Neural progenitor cell (in vitro differentiated cells): ENCODE measurements at regions not wholly inside any gene's neighbourhood (a gene's known extent, or its start where the extent isn't known, plus 50 kb on each side); places are given as distances from the start of the nearest gene placed in this dataset.

Experiments
- EZH2phosphoT487 ChIP-seq: fragments of 200-600 bp; sonication (generic); IDR thresholded peaks from 2 replicates; pipeline ENCODE4 v1.6.1; 2017; ENCODE audit warnings: antibody characterized with exemption
- TF ChIP-seq, protein P1 (sequence below): fragments of 200-600 bp; sonication (generic); IDR thresholded peaks from 2 replicates; pipeline ENCODE4 v1.5.1; 2017; ENCODE audit warnings: antibody characterized with exemption, mild to moderate bottlenecking

DNA sequence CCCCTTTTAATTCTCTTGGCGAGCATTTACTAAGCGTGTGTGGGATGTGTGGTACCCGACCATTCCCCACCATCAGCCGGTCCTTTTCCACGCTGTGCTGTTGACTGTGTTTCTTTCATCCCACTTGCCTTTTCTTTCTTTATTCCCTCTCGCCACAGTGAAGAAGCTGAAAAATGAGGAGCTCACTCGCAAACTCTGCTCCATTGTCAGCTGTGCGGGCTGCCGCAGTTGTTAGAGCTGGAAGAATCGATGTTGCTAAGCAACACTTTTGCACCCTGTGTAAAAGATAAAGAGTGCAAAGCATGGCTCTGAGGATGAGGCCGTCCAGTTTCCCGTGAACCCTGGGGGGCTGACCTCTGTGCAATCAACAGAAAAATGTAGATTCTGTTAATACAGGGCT is 203.1 kb upstream of the NEBL start:
- TF ChIP-seq, protein P1, sequence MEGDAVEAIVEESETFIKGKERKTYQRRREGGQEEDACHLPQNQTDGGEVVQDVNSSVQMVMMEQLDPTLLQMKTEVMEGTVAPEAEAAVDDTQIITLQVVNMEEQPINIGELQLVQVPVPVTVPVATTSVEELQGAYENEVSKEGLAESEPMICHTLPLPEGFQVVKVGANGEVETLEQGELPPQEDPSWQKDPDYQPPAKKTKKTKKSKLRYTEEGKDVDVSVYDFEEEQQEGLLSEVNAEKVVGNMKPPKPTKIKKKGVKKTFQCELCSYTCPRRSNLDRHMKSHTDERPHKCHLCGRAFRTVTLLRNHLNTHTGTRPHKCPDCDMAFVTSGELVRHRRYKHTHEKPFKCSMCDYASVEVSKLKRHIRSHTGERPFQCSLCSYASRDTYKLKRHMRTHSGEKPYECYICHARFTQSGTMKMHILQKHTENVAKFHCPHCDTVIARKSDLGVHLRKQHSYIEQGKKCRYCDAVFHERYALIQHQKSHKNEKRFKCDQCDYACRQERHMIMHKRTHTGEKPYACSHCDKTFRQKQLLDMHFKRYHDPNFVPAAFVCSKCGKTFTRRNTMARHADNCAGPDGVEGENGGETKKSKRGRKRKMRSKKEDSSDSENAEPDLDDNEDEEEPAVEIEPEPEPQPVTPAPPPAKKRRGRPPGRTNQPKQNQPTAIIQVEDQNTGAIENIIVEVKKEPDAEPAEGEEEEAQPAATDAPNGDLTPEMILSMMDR: no peak
- no peak for TF ChIP-seq EZH2phosphoT487
